ENCODE measurements at regions not wholly inside any gene's neighbourhood (a gene's known extent, or its start where the extent isn't known, plus 50 kb on each side); places are given as distances from the start of the nearest gene placed in this dataset.

- in situ Hi-C loops (cut with MboI; ENCODE audit: low sequenced_read_pairs in 4 of 4): no loop called here
- no peak overlapping the region for H3K27ac ChIP-seq
- no peak for ATAC-seq
- H3K4me3 ChIP-seq: no peak overlapping the region
- no peaks in the 10 kb centered on the region for H3K36me3 ChIP-seq
- intact Hi-C loops (cut with DNase I; ENCODE audit: low total_unique reads): no loop called here
- H3K4me1 ChIP-seq: no peaks in the 10 kb centered on the region
- TF ChIP-seq CTCF (IDR thresholded peaks at IDR 0.05 in 4 of 5, conservative IDR thresholded peaks at IDR 0.05 in 1 of 5) (no peak), POLR2A (IDR thresholded peaks at IDR 0.05) (no peak)
- H3K9me3 ChIP-seq: no peaks in the 10 kb centered on the region
- DNase-seq: no peak
- no peaks in the 10 kb centered on the region for H3K27me3 ChIP-seq
Measured at GRCh38 chr3:96209699-96210098, 604.7 kb upstream of the EPHA6 start.

GRCh38 chr3:96213393-96213792, 601.0 kb upstream of the EPHA6 start:
- Histone ChIP-seq H3K4me3 (no peak overlapping the region), H3K4me1 (no peaks in the 10 kb centered on the region), H3K27ac (no peak overlapping the region), H3K36me3 (no peaks in the 10 kb centered on the region), H3K27me3 (no peaks in the 10 kb centered on the region), H3K9me3 (no peaks in the 10 kb centered on the region)
- in situ Hi-C loops (cut with MboI; ENCODE audit: low sequenced_read_pairs in 4 of 4): no loop called here
- ATAC-seq (no peak), DNase-seq (no peak)
- TF ChIP-seq POLR2A (IDR thresholded peaks at IDR 0.05) (no peak), CTCF (IDR thresholded peaks at IDR 0.05 in 4 of 5, conservative IDR thresholded peaks at IDR 0.05 in 1 of 5) (no peak)
- intact Hi-C loops (cut with DNase I; ENCODE audit: low total_unique reads): no loop called here

- in situ Hi-C loops (cut with MboI; ENCODE audit: low sequenced_read_pairs in 4 of 4): no loop called here
- H3K9me3 ChIP-seq: no peaks in the 10 kb centered on the region
- no peak for DNase-seq
- no peak overlapping the region for H3K4me3 ChIP-seq
- no peaks in the 10 kb centered on the region for H3K4me1 ChIP-seq
- H3K27ac ChIP-seq: no peak overlapping the region
- intact Hi-C loops (cut with DNase I; ENCODE audit: low total_unique reads): no loop called here
- H3K36me3 ChIP-seq: no peaks in the 10 kb centered on the region
- TF ChIP-seq CTCF (IDR thresholded peaks at IDR 0.05 in 4 of 5, conservative IDR thresholded peaks at IDR 0.05 in 1 of 5) (no peak), POLR2A (IDR thresholded peaks at IDR 0.05) (no peak)
- no peaks in the 10 kb centered on the region for H3K27me3 ChIP-seq
- ATAC-seq: no peak
Measured at GRCh38 chr3:96214941-96215340, 599.5 kb upstream of the EPHA6 start.

GRCh38 chr3:96225494-96225893, 588.9 kb upstream of the EPHA6 start:
- DNase-seq: no peak
- TF ChIP-seq POLR2A (IDR thresholded peaks at IDR 0.05) (no peak), CTCF (IDR thresholded peaks at IDR 0.05 in 4 of 5, conservative IDR thresholded peaks at IDR 0.05 in 1 of 5) (no peak)
- Histone ChIP-seq H3K4me3 (no peak overlapping the region), H3K4me1 (no peaks in the 10 kb centered on the region), H3K27me3 (no peaks in the 10 kb centered on the region), H3K36me3 (no peaks in the 10 kb centered on the region), H3K27ac (no peak overlapping the region), H3K9me3 (no peaks in the 10 kb centered on the region)
- no peak for ATAC-seq
- intact Hi-C loops (cut with DNase I; ENCODE audit: low total_unique reads): no loop called here
- in situ Hi-C loops (cut with MboI; ENCODE audit: low sequenced_read_pairs in 4 of 4): no loop called here

GRCh38 chr3:96233679-96234078, 580.7 kb upstream of the EPHA6 start:
- DNase-seq (no peak), ATAC-seq (no peak)
- no peak overlapping the region for H3K27ac ChIP-seq
- no peaks in the 10 kb centered on the region for H3K9me3 ChIP-seq
- no peaks in the 10 kb centered on the region for H3K4me1 ChIP-seq
- H3K36me3 ChIP-seq: no peaks in the 10 kb centered on the region
- intact Hi-C loops (cut with DNase I; ENCODE audit: low total_unique reads) (no loop called here), in situ Hi-C loops (cut with MboI; ENCODE audit: low sequenced_read_pairs in 4 of 4) (no loop called here)
- H3K27me3 ChIP-seq: no peaks in the 10 kb centered on the region
- no peak overlapping the region for H3K4me3 ChIP-seq
- no peak for TF ChIP-seq CTCF (IDR thresholded peaks at IDR 0.05 in 4 of 5, conservative IDR thresholded peaks at IDR 0.05 in 1 of 5)
- TF ChIP-seq POLR2A (IDR thresholded peaks at IDR 0.05): no peak

Measured in gastrocnemius medialis (tissue), 4 donors.